ENCODE measurements at regions not wholly inside any gene's neighbourhood (a gene's known extent, or its start where the extent isn't known, plus 50 kb on each side); places are given as distances from the start of the nearest gene placed in this dataset.

- DNase-seq = no peak
Observed at GRCh38 chr7:113452245-113452644, 333.9 kb upstream of the SMIM30 start.

GRCh38 chr7:113446791-113447190 is 328.4 kb upstream of the SMIM30 start:
- no peak for DNase-seq

- no peak for DNase-seq
Observed at GRCh38 chr7:113446391-113446790, 328.0 kb upstream of the SMIM30 start.

- DNase-seq = no peak
Observed at GRCh38 chr7:113444261-113444660, 325.9 kb upstream of the SMIM30 start.

- DNase-seq = no peak
Observed at GRCh38 chr7:113440173-113440572, 321.8 kb upstream of the SMIM30 start.

- no peak for DNase-seq
Observed at GRCh38 chr7:113431406-113431805, 313.1 kb upstream of the SMIM30 start.

- DNase-seq = no peak
Observed at GRCh38 chr7:113424185-113424817, 305.9 kb upstream of the SMIM30 start.

- peak; percentile 86 for DNase-seq
Observed at GRCh38 chr7:113421696-113422330, 303.5 kb upstream of the SMIM30 start.

GRCh38 chr7:113414401-113415035 is 296.2 kb upstream of the SMIM30 start:
- DNase-seq = no peak

GRCh38 chr7:113412410-113412809 is 294.1 kb upstream of the SMIM30 start:
- DNase-seq = no peak

- no peak for DNase-seq
Observed at GRCh38 chr7:113410796-113411195, 292.4 kb upstream of the SMIM30 start.

- no peak for DNase-seq
Observed at GRCh38 chr7:113408999-113409398, 290.6 kb upstream of the SMIM30 start.

GRCh38 chr7:113405296-113406056 is 287.1 kb upstream of the SMIM30 start:
- DNase-seq = no peak

- DNase-seq = peak; percentile 89
Observed at GRCh38 chr7:113404245-113404644, 285.9 kb upstream of the SMIM30 start.

GRCh38 chr7:113402482-113402881 is 284.1 kb upstream of the SMIM30 start:
- DNase-seq = no peak

GRCh38 chr7:113402005-113402404 is 283.7 kb upstream of the SMIM30 start:
- no peak for DNase-seq

- no peak for DNase-seq
Observed at GRCh38 chr7:113394856-113395255, 276.5 kb upstream of the SMIM30 start.

GRCh38 chr7:113392841-113393540 is 274.6 kb upstream of the SMIM30 start:
- DNase-seq = no peak

- DNase-seq = no peak
Observed at GRCh38 chr7:113392421-113392820, 274.1 kb upstream of the SMIM30 start.

- DNase-seq = no peak
Observed at GRCh38 chr7:113389112-113389646, 270.8 kb upstream of the SMIM30 start.

- DNase-seq = no peak
Observed at GRCh38 chr7:113383638-113384037, 265.3 kb upstream of the SMIM30 start.

- no peak for DNase-seq
Observed at GRCh38 chr7:113379746-113380145, 261.4 kb upstream of the SMIM30 start.

GRCh38 chr7:113374955-113375354 is 256.6 kb upstream of the SMIM30 start:
- no peak for DNase-seq
